Neutrophil (primary cell): ENCODE measurements at regions not wholly inside any gene's neighbourhood (a gene's known extent, or its start where the extent isn't known, plus 50 kb on each side); places are given as distances from the start of the nearest gene placed in this dataset.

ENCODE experiments used
- H3K27ac ChIP-seq: fragments of 200-600 bp; sonication (generic); 2 replicates; pipeline ENCODE4 v1.5.1; 2016; ENCODE audit warnings: mild to moderate bottlenecking, moderate library complexity
- H3K27me3 ChIP-seq: fragments of 200-600 bp; sonication (generic); 2 replicates; pipeline ENCODE4 v1.6.0; 2016; ENCODE audit warnings: mild to moderate bottlenecking
- H3K36me3 ChIP-seq: fragments of 200-600 bp; sonication (generic); 2 replicates; pipeline ENCODE4 v1.5.1; 2017
- H3K4me1 ChIP-seq, 2 experiments: fragments of 200-600 bp in 1 of 2; sonication (generic) in 1 of 2; 1 replicate in 1 of 2; 2 replicates in 1 of 2; pipeline versions ENCODE4 v1.5.1 to v1.6.1; 2013 to 2016; ENCODE audit warnings: low read depth in 1 of 2, low read length in 1 of 2, mild to moderate bottlenecking in 1 of 2, moderate library complexity in 1 of 2; ENCODE audit not compliant: control insufficient read depth in 1 of 2, insufficient read depth in 1 of 2
- H3K4me3 ChIP-seq, 2 experiments: fragments of 200-600 bp in 1 of 2; sonication (generic) in 1 of 2; 1 replicate in 1 of 2; 2 replicates in 1 of 2; pipeline ENCODE4 v1.5.1; 2013 to 2016; ENCODE audit warnings: low read depth in 1 of 2, low read length in 1 of 2, mild to moderate bottlenecking in 1 of 2, moderate library complexity in 1 of 2
- H3K9me3 ChIP-seq: fragments of 200-600 bp; sonication (generic); 2 replicates; pipeline ENCODE4 v1.5.1; 2016
- CTCF ChIP-seq: fragments of 200-600 bp; sonication (generic); IDR thresholded peaks from 2 replicates; pipeline ENCODE4 v1.5.1; 2016; ENCODE audit warnings: antibody characterized with exemption

GRCh38 chr4:184328022-184328736, 110.5 kb upstream of the ENPP6 start:
- no peak for TF ChIP-seq CTCF
- Histone ChIP-seq H3K9me3 (no peaks in the 10 kb centered on the region), H3K4me3 (no peak overlapping the region), H3K27ac (peak overlapping the region; percentile 90), H3K36me3 (no peaks in the 10 kb centered on the region), H3K4me1 (peaks cover 39 to 59% of the 10 kb centered on the region in 2 experiments), H3K27me3 (no peaks in the 10 kb centered on the region)

- Histone ChIP-seq H3K27me3 (no peaks in the 10 kb centered on the region), H3K9me3 (no peaks in the 10 kb centered on the region), H3K4me1 (peaks cover 19 to 29% of the 10 kb centered on the region in 2 experiments), H3K27ac (no peak overlapping the region), H3K4me3 (no peak overlapping the region), H3K36me3 (no peaks in the 10 kb centered on the region)
- TF ChIP-seq CTCF: no peak
Observed at GRCh38 chr4:184324939-184325477, 107.3 kb upstream of the ENPP6 start.

GRCh38 chr4:184322328-184323025, 104.8 kb upstream of the ENPP6 start:
- Histone ChIP-seq H3K36me3 (no peaks in the 10 kb centered on the region), H3K4me1 (peaks cover 1 to 4% of the 10 kb centered on the region in 2 experiments), H3K9me3 (no peaks in the 10 kb centered on the region), H3K27ac (no peak overlapping the region), H3K4me3 (no peak overlapping the region), H3K27me3 (no peaks in the 10 kb centered on the region)
- no peak for TF ChIP-seq CTCF

GRCh38 chr4:184320631-184321030, 103.0 kb upstream of the ENPP6 start:
- H3K36me3 ChIP-seq: no peaks in the 10 kb centered on the region
- H3K4me3 ChIP-seq: no peak overlapping the region
- no peaks in the 10 kb centered on the region for H3K27me3 ChIP-seq
- TF ChIP-seq CTCF: no peak
- H3K9me3 ChIP-seq: no peaks in the 10 kb centered on the region
- peaks cover 3 to 4% of the 10 kb centered on the region in 2 experiments for H3K4me1 ChIP-seq
- H3K27ac ChIP-seq: no peak overlapping the region

GRCh38 chr4:184318852-184319251, 101.2 kb upstream of the ENPP6 start:
- Histone ChIP-seq H3K36me3 (no peaks in the 10 kb centered on the region), H3K27me3 (no peaks in the 10 kb centered on the region), H3K9me3 (no peaks in the 10 kb centered on the region), H3K4me1 (peaks cover 20 to 21% of the 10 kb centered on the region in 2 experiments), H3K27ac (no peak overlapping the region), H3K4me3 (no peak overlapping the region)
- no peak for TF ChIP-seq CTCF
